ENCODE measurements at regions not wholly inside any gene's neighbourhood (a gene's known extent, or its start where the extent isn't known, plus 50 kb on each side); places are given as distances from the start of the nearest gene placed in this dataset.
"Not testable (repeated sequence)": the region's sequence is repeated elsewhere in the genome, so short reads cannot be mapped to it uniquely, and the experiment has no call there.

GRCh38 chr11:94235772-94236171 is 68.6 kb upstream of the IZUMO1R start:
- not testable (repeated sequence) for H3K4me1 ChIP-seq; H3K36me3 ChIP-seq; H3K27me3 ChIP-seq; H3K27ac ChIP-seq; DNase-seq (ENCODE audit: low spot score); H3K4me3 ChIP-seq
- peaks cover 9 to 32% of the 10 kb centered on the region in 2 donors for H3K9me3 ChIP-seq

DNA sequence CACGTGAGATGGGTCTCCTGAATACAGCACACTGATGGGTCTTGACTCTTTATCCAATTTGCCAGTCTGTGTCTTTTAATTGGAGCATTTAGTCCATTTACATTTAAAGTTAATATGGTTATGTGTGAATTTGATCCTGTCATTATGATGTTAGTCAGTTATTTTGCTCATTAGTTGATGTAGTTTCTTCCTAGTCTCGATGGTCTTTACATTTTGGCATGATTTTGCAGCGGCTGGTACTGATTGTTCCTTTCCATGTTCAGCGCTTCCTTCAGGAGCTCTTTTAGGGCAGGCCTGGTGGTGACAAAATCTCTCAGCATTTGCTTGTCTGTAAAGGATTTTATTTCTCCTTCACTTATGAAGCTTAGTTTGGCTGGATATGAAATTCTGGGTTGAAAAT is 68.0 kb upstream of the IZUMO1R start:
- H3K4me3 ChIP-seq; H3K4me1 ChIP-seq; H3K27ac ChIP-seq; H3K36me3 ChIP-seq; H3K27me3 ChIP-seq; DNase-seq (ENCODE audit: low spot score): not testable (repeated sequence)
- H3K9me3 ChIP-seq, result peaks cover 9 to 32% of the 10 kb centered on the region in 2 donors

GRCh38 chr11:94237447-94238153 is 66.8 kb upstream of the IZUMO1R start:
- H3K4me1 ChIP-seq, H3K27me3 ChIP-seq, H3K27ac ChIP-seq, H3K4me3 ChIP-seq, H3K36me3 ChIP-seq: not testable (repeated sequence)
- peak; percentile 65 for DNase-seq (ENCODE audit: low spot score)
- peaks cover 9 to 32% of the 10 kb centered on the region in 2 donors for H3K9me3 ChIP-seq

DNA sequence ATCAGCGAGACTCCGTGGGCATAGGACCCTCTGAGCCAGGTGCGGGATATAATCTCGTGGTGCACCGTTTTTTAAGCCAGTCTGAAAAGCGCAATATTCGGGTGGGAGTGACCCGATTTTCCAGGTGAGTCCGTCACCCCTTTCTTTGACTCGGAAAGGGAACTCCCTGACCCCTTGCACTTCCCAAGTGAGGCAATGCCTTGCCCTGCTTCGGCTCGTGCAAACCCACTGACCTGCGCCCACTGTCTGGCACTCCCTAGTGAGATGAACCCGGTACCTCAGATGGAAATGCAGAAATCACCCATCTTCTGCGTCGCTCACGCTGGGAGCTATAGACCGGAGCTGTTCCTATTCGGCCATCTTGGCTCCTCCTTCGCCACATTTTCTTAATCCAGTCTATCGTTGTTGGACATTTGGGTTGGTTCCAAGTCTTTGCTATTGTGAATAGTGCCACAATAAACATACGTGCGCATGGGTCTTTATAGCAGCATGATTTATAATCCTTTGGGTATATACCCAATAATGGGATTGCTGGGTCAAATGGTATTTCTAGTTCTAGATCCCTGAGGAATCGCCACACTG is 66.1 kb upstream of the IZUMO1R start:
- peaks cover 9 to 32% of the 10 kb centered on the region in 2 donors for H3K9me3 ChIP-seq
- H3K36me3 ChIP-seq, H3K4me3 ChIP-seq, H3K4me1 ChIP-seq, H3K27me3 ChIP-seq, H3K27ac ChIP-seq: not testable (repeated sequence)
- DNase-seq (ENCODE audit: low spot score), result peak; percentile 77

GRCh38 chr11:94238774-94239173 is 65.6 kb upstream of the IZUMO1R start:
- H3K4me1 ChIP-seq; H3K36me3 ChIP-seq; DNase-seq (ENCODE audit: low spot score); H3K27ac ChIP-seq; H3K27me3 ChIP-seq; H3K4me3 ChIP-seq: not testable (repeated sequence)
- H3K9me3 ChIP-seq, result peaks cover 9 to 32% of the 10 kb centered on the region in 2 donors

- Histone ChIP-seq H3K4me3 (no peak overlapping the region), H3K4me1 (no peaks in the 10 kb centered on the region), H3K9me3 (peaks cover 5 to 18% of the 10 kb centered on the region in 2 donors), H3K27ac (no peak overlapping the region), H3K36me3 (no peaks in the 10 kb centered on the region), H3K27me3 (no peaks in the 10 kb centered on the region)
- TF ChIP-seq CTCF (IDR thresholded peaks at IDR 0.05), result no peak
- no peak for DNase-seq (ENCODE audit: low spot score)
These were observed 62.5 kb upstream of the IZUMO1R start for GRCh38 chr11:94241896-94242295.

- TF ChIP-seq CTCF (IDR thresholded peaks at IDR 0.05), result no peak
- no peaks in the 10 kb centered on the region for H3K36me3 ChIP-seq
- DNase-seq (ENCODE audit: low spot score), result no peak
These were observed 60.5 kb upstream of the IZUMO1R start for GRCh38 chr11:94243571-94244515.

DNA sequence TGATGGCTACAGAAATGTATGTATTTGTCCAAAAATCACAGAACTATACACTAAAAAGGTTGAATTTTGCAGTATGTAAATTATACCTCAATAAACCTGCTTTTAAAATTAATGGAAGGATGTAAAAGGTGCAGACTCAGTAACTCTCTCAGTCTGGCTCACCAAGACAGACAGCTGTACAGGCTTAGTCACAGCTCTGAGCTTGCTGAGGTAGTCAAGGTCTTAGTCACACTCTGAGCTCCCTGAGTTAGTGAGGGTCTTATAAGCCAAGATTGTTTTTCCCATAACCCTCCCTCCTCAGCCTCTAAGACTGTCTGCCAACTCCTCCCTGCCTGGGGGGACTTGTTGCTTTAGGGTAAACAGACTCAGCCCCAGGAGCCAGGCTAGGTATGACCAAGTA is 59.3 kb upstream of the IZUMO1R start:
- H3K4me3 ChIP-seq, result no peak overlapping the region
- no peak overlapping the region for H3K27ac ChIP-seq
- DNase-seq (ENCODE audit: low spot score), result no peak
- H3K27me3 ChIP-seq, result no peaks in the 10 kb centered on the region
- TF ChIP-seq CTCF (IDR thresholded peaks at IDR 0.05), result no peak
- H3K9me3 ChIP-seq, result no peaks in the 10 kb centered on the region
- no peaks in the 10 kb centered on the region for H3K36me3 ChIP-seq
- H3K4me1 ChIP-seq, result no peaks in the 10 kb centered on the region

More at GRCh38 chr11:94243571-94244515, 60.5 kb upstream of the IZUMO1R start:
- Histone ChIP-seq H3K4me1 (no peaks in the 10 kb centered on the region), H3K4me3 (no peak overlapping the region), H3K27me3 (no peaks in the 10 kb centered on the region), H3K27ac (no peak overlapping the region), H3K9me3 (peaks cover 0 to 2% of the 10 kb centered on the region in 2 donors)

- not testable (repeated sequence) for DNase-seq (ENCODE audit: low spot score); H3K27ac ChIP-seq; H3K36me3 ChIP-seq; H3K4me3 ChIP-seq; H3K9me3 ChIP-seq; H3K27me3 ChIP-seq; H3K4me1 ChIP-seq
These were observed 56.1 kb upstream of the IZUMO1R start for GRCh38 chr11:94248301-94248700.

Data from right atrium auricular region (tissue), 2 donors.